ENCODE measurements at regions not wholly inside any gene's neighbourhood (a gene's known extent, or its start where the extent isn't known, plus 50 kb on each side); places are given as distances from the start of the nearest gene placed in this dataset.

DNA sequence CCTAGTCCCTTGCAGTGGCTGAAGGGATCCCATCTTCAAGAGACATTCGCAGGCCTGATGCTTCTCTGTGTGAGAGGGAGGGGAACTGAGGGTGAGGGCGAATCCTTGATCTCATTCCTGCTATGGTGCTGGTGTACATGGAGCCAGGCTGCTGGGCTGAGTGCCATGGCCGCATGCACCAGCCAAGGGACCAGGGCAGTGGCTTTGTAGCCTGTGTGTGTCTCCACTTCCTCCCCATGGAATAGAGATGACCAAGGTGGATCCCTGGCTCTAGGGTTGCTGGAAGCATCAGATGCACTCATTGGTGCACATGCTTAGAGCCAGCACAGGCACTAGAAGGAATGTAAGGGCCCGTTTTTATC, 195.0 kb downstream of the FOXL1 start:
- DNase-seq (ENCODE audit: low read depth): no peak

DNA sequence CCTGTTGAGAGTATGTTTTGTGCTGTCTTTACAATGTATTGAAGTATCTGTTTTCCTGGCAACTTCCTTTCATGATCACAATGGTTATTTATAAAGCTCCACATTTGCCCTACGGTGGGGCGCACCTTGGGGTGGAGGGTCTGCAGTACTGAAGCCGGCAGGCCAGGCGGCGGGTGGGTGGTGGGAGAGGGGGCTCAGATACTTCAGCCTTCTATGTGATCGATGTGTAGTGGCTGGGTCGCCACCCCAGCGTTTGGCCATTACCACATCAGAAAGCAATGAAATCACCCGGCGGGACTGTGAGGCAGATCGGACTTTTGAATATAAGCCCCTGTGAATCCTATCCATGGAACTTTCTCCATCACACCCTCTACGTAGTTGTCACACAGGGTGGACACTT, 196.6 kb downstream of the FOXL1 start:
- no peak for DNase-seq (ENCODE audit: low read depth)

DNA sequence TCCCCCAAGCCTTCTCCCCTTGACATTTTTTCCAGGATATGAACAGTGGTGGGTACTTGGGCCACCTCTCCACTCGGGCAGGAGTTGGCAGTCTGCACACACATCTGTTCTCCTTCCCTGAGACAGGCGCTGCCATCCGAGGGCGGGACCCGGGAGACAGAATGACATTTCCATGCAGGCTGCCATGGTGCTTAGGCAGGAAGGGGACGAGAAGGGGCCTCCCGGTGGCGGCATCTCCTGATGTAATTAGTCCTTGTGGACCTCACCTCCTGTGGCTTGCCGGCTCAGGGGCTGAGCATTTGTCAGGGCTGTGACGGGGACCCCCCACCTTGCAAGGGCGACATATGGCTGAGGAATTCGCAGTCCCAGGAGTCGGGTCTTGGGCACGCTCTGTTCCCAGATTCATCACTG, 197.2 kb downstream of the FOXL1 start:
- no peak for DNase-seq (ENCODE audit: low read depth)

DNA sequence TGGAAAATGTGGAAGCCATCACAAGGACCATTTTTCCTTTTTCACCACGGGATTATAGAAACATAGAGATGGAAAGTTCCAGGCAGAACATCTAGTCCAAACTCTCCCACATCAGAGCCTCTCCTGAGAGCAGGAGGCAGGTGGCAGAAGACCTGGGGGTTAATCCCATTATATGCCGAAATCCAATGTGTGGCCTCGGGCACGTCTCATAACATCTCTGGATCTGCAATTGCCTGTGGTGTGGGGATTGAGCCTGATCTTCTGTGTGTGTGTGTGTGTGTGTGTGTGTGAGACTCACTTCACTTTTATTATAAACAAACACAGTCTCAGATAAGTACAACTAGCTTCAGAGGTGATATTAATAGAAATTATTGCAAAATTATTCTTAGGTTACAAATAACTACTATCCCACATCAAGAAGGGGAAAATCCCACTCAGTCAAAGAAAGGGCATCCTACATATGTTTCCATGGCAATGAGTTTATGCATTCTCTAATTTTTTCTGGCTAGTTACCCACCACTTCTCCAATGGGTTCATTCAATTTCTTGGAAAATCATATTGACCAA, 199.1 kb downstream of the FOXL1 start:
- DNase-seq (ENCODE audit: low read depth): no peak

DNA sequence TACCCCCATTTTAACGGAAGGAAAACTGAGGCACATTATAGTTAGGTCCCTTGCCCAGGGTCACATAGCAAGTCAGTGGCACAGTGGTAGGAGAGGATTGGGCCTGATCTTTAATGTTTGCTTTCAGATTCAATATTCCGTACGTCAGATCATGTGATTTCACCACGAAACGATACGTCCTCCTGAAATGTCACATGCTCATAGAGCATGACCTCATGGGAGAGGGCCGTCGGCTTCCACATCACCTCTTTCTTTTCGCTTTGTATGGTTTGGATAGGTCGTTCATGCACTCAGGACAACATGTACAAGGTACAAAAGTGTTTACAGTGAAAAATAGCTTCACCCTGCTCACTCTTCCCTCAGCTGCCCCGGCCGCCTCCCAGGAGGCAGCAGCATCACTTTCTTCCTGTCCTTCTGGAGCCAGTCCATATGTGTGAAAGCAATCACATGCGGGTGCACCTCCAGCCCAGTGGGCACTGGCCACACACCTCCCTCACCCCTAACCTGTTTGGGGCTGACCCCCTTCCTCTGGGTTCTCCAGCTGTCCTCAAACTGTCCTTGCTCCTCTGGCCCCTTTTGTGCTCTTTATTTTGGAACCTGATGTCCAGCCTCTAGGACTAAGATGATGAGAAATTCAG, 199.9 kb downstream of the FOXL1 start:
- DNase-seq (ENCODE audit: low read depth): no peak

DNA sequence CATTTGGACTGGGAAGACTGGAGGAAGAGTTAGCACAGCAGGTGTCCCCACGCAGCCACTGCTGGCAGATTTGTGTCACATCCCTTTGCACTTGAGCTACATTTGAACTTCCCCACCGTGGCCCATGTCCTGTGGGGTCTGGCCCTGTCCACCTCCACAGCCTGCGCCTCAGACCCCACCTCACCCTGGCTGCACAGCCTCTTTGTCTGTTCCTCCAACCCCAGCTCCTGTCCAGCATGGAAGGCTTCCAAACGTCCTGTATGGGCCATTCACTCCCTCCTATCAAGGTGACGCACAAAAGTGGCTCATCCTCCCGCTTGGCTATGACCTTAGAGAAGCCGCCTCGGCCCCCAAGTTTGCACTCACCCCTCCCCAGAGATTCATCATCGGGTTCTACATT, 200.6 kb downstream of the FOXL1 start:
- no peak for DNase-seq (ENCODE audit: low read depth)

DNA sequence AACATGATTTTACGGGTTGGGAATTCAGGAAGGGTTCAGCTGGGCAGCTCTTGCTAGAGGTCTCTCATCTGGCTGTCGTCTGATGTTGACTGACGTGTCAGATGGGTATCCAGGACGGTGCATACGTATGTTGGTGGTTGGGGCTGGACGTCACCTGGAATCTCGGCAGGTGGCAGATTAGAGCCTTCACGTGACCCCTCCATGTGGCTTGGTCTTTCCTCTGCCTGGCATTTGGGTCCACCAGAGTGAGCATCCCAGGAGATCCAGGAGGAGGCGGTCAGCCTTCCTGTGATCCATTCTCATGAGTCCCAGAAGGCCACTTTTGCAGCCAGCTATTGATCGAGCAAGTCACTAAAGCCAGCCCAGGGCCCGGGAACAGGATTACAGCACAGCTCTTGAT, 202.7 kb downstream of the FOXL1 start:
- DNase-seq (ENCODE audit: low read depth): no peak

DNA sequence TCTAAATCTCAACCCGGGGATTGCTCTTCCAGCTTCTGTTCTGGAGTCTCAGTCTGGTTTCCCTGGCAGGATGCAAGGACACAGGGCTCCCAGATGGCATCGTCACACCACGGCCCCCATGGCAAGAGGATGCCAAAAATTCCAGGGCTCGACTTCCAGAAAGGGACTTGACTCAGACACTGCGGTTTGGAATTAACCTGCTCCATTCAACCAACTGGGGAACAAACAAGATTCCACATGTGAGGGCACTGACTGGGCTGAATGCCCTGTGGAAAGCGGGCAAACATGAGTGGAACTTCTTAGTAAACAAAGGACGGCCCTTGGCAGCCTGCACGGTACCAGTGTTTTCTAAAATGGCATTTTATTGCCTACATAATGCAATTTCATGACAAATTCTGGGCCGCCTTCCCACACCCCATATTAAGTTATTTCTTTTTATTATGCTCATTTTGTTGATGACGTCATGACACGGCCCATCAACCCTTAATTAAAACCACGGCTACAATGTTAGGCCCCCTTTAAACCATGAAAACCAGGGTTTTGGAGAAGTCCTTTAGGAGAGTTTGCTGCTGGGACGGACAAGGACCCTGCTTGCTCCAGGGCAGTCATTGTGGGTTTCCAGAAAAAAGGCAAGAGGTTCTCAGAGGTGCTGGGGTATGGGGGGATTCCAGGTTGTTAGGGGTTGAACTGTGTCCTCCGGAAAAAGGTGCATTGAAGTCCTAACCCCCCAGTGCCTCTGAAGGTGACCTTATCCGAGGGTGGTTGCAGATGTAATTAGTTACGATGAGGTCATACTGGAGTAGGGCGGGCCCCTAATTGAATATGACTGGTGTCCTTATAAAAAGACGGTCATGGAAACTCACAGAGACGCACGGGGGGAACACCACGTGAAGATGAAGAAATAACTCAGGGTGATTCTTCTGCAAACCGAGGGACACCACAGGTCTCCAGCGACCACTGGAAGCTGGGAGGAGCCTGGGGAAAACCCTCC, 205.6 kb downstream of the FOXL1 start:
- no peak for DNase-seq (ENCODE audit: low read depth)

DNA sequence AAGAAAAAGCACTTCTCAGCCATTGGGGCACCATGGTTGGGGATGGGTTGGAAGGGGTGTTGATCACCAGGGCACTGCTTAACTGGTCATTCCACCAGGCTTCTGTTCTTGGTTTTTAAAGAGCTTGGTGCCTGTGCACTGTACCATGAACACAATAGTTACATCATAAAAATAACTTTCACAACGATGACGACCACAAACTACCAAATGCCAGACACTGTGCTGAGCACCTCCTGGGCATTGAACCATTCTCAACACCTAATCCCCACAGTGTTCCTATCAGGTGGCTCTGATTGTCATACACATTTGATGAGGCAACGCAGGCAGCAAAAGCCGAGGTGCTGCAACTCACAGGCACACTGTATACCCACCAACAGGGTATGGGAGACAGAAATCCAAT, 208.0 kb downstream of the FOXL1 start:
- no peak for DNase-seq (ENCODE audit: low read depth)

DNA sequence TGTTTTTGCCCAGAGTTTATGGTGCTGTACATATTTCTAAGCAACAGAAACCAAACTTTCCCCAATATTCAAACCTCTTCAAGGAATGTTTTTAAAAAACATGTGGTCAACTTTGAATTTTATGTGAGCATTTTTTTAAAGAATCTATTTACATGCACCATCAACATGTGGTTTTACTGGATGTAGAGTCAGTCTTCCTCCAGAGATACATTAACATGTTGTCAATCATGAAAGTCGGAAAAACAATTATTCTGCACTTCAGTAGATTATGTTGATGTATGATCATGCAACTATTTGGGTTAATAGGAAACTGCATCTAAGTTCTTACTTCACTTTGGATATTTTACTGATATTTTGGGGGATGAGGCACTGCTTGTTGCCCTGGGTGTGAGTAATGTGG, 208.6 kb downstream of the FOXL1 start:
- no peak for DNase-seq (ENCODE audit: low read depth)

DNA sequence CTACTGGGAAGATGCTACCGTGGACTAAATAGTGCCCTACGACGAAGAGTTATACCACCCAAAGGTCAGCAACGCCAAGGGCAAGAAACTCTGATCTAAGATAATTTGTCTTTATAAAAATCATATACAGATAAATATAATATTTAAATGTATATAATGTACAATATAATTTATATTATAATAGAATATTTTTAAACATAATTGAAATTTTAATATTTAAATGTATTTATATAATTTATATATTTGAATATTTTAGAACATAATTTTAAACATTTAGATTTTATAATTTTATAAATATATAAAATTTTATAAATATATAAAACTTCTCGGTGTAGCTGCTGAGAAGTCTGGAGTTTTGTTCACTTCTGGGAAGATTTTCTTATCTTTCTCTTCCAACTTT, 209.2 kb downstream of the FOXL1 start:
- no peak for DNase-seq (ENCODE audit: low read depth)

DNA sequence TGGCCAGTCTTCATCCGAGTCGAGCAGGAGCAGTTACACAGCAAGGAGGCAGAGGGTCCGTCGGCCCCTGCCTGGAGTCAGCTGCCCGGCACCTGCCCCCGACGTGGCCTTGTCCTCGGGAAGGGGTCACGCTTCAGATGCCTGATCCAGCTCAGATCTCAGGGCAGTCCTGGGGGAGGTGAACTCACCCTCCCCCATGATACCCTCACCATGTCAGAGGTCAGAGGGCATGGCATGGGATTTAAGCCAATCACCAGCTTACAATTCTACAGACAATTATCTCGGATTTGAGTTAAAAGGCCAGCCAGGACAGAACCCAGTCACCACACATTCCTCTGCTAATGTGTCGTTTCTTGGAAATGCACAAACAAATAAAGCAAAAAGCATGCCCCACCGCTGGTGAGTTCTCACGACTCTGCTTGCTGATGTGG, 211.3 kb downstream of the FOXL1 start:
- no peak for DNase-seq (ENCODE audit: low read depth)

DNA sequence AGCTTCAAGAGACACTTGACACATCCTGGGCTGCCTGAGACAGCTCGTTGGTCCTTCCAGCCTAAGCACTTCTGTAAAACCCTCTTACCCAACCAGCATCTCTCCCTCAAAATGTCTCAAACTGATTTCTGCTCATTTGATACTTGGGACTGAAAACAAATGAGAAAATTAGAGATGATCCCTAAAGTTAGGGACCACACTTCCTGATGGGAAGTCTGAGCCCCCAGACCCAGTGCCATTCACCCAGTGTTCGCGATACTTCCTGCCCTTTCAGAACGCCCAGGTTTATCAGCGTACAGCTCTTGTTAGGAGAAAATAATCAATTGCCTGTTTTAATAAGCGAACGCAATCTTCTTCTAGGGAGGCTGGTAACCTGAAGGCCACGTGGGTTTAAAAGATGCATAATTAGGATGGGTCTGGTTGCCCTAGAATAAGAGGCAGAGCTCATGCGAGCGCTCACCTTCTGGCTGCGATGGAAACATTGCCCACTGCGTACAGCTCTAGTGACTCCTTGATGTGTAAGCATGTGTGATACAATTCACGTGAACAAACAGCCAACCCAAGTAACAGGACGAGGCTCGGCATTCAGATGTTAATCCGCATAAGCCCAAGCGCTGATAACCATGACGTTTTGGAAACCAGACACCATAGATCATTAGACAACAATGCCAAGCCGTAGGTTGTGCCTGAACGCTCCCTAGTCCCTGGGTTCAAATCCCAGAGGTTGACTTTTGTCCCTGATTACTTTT, 213.1 kb downstream of the FOXL1 start:
- DNase-seq (ENCODE audit: low read depth): no peak

DNA sequence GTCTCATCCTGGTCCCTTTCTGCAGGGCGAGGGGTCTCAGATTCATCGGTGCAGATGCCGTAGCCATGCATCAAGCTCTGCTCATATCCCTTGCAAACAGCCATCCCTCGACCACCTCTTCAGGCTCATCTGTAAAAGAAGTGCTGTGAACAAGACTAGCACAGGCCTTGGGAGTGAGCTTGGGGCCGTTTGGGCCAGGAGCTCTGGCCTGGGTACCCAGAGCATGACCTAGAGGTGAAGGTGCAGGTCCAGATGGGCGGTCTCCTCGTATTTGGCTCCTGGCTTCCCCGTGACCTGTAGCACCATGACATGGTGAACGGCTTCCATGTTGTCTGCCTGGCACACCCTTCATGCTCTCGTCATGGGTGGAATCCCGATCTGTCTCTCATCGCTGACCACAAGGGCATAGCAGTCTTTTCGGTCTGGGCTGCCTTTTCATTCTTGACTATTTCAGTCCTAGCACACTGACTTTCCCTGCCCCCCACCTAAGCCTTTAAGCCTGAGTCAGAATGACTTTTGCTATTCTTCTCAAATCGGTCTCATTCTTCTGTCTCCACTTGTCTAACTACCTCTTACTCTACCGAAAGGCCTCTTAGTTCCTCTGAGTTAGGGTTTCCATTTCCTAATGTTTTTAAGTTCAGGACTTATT, 216.0 kb downstream of the FOXL1 start:
- no peak for DNase-seq (ENCODE audit: low read depth)

DNA sequence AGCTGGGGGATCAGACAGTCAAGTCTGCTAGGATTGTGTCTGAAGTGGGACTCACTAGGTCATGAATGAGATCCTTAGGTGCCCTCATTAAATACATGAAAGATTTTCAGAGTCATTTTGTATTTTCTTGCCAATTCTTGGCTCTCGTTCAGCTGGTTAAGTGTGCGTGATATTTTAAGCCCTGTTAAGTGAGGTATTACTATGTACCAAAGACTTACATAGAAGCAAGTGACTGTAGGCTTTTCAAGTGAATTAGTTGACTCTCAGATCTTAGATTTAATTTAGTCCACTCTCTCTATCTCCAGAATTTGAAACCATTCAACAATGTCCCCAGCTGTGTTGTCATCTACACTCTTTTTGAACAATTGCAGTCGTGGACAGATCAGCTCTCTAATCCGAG, 219.4 kb downstream of the FOXL1 start:
- DNase-seq (ENCODE audit: low read depth): no peak

DNA sequence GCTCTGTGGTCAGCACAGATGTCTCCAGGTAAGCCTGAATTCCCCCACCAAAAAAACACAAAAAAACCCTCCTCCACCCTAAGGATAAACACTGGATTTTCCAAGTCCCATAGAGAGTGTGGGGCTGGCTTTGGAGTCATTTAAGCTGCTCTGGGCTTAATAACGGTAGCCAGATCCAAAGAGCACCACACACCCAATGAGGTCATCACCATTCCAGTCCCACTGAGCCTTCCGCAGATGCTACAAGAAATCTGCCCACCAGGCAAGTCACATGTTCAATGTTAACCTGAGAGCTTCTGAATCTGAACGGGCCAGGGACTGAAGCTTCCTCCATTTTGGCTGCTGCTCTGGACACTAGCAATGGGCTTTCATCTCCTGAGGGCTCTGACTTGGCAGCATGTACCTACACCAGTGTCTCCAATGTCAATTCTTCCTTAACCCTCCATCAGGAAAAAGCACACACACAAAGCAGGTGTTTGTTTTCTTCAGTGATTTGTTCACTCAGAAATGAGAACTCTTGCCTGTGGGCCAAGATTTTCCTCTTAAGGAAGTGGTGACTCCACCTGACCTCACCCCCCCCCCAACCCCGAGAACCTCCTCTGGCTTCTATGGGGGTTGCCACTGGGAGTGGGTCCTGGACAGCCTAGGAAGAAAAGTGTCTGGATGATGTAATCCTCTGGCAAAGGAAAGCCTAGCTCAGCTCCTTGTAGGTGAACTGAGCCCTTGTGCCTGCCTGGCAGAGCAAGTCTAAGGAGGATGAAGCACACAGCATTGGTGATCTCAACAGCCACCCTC, 220.1 kb downstream of the FOXL1 start:
- no peak for DNase-seq (ENCODE audit: low read depth)

DNA sequence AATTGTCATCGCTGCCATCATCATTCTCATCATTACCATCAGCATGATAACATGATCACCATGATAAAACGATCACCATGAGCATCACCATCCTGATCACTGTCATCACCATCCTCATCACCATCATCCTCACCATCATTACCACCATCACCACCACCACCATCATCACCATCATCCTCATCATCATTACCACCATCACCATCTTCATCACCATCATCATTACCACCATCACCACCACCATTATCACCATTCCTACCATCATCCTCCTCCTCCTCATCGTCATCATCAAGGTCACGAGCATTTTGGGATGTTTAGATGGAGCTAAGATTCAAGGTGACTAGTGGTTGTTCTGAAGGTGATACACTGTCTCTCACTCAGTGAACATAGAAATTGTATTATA, 221.0 kb downstream of the FOXL1 start:
- no peak for DNase-seq (ENCODE audit: low read depth)

DNA sequence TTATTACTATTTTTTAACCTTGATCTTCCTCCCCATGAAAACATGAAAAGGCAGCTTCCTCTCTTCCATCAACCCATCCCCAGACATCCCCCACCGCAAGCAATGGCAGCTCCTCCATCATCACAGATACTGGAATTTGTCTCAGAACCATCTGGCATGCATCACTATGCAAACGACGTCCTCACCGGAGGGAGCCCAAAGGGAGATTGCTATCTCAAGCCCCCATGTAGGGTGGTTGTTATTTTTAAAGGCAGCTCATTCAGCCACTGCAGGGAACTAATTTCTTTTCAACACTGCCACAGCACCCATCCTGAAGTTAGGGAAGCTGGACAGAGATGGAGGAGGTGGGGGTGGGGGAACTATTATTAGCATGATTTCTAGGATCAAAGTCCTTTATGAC, 222.5 kb downstream of the FOXL1 start:
- no peak for DNase-seq (ENCODE audit: low read depth)

DNA sequence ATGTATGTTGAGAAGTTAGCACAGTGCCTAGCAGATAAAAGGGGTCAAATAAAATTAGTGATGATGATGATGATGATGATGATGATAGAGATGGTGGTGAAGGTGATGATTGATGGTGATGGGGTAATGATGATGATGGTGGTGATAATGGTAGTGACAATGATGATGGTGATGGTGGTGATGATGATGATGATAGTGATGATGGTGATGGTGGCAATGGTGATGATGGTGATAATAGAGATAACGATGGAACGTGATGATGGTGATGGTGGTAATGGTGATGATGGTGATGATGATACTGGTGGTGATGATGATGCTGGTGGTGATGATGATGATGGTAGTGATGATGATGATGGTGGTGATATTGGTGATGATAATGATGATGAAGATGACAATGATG, 223.7 kb downstream of the FOXL1 start:
- no peak for DNase-seq (ENCODE audit: low read depth)

DNA sequence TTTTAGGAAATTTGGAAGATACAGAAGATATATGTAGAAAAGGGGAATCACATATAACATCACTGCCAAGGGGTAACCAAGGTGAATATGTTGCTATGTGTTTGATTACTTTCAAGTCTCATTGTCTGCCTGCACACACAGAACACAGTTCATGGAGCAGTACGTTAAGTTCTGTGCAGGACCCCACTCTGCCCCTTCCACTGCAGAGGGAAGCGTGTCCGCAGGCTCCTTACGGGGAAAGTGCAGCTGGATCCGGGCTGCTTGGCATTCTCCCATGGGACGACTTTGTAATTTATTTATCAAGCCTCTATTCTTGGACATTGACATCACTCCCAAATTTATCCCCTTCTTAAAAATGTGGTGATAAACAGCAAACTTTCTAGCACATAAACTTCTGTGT, 226.8 kb downstream of the FOXL1 start:
- DNase-seq (ENCODE audit: low read depth): no peak

DNA sequence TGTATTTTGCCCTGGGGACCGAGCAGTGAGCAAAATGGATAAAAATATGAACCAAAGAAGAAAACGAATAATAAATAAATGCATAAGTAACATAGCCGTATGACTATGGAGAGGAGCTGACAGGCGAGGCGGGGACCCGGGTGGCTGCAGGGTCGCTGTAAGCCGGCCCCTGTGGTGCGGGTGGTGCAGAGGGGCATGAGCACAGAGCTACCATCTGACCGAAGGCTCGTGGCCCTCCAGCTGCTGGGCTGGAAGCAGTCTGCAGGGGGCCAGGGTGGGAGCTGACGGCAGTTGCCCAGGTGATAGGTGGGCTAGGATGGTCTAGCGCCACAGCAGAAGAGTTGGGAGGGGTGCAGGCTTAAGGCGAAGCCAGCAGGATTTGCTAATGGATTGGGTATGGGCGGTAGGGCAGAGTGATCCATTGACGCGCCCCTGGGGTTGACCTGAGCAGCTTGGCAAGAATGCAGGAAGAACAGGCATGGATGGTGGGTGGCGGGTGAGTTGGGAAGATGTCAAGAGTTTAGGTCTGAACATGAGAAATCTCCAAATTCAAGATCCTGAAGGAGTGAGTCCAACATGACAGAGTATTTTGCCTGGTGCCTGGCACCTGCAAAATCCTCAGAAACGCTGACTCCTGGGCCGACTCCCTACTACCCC, 228.0 kb downstream of the FOXL1 start:
- DNase-seq (ENCODE audit: low read depth): no peak

All from stromal cell of bone marrow (primary cell).